Fibroblast of lung (primary cell): ENCODE measurements at regions not wholly inside any gene's neighbourhood (a gene's known extent, or its start where the extent isn't known, plus 50 kb on each side); places are given as distances from the start of the nearest gene placed in this dataset.

Experiments
- CTCF ChIP-seq, 2 donors: IDR thresholded peaks in 1 of 2; conservative IDR thresholded peaks in 1 of 2; 1 replicate in 1 of 2; 2 replicates in 1 of 2; pipeline ENCODE4 v1.5.1; 2011 to 2012; ENCODE audit warnings: low read length in 2 of 2, control low read depth in 1 of 2, inconsistent platforms in 1 of 2, low read depth in 1 of 2, mild to moderate bottlenecking in 1 of 2
- EZH2 ChIP-seq: IDR thresholded peaks from 2 replicates; pipeline ENCODE4 v1.5.1; 2012; ENCODE audit warnings: low read length, control low read depth, mild to moderate bottlenecking; ENCODE audit errors: missing control alignments

GRCh38 chr3:84679211-84679610 lies 279.6 kb upstream of the CADM2 start:
- TF ChIP-seq CTCF (conservative IDR thresholded peaks at IDR 0.05 in 1 of 2, IDR thresholded peaks at IDR 0.05 in 1 of 2; ENCODE audit: low read depth in 1 of 2, low read length in 2 of 2) (no peak), EZH2 (no peak)
